ENCODE measurements at regions not wholly inside any gene's neighbourhood (a gene's known extent, or its start where the extent isn't known, plus 50 kb on each side); places are given as distances from the start of the nearest gene placed in this dataset.

- ChIA-PET POLR2A (no interaction called here), CTCF (no interaction called here), SMC1A (ENCODE audit: uncharacterized antibody, unreplicated experiment) (no interaction called here), RAD21 (ENCODE audit: unreplicated experiment) (no interaction called here)
- intact Hi-C loops (cut with micrococcal nuclease; ENCODE audit: unreplicated experiment) = no loop called here
- Histone ChIP-seq H3K4me1 (ENCODE audit: control insufficient read depth, insufficient read depth, low read length) (peaks cover 12% of the 10 kb centered on the region), H3K9ac (ENCODE audit: control insufficient read depth, insufficient read depth, low read length) (no peak overlapping the region; the same call in 1 of the 2 replicates), H4K20me1 (ENCODE audit: control insufficient read depth, insufficient read depth) (no peaks in the 10 kb centered on the region), H3K4me3 (no peak overlapping the region), H3K4me2 (ENCODE audit: control insufficient read depth, insufficient read depth) (0 out of 2 replicates have a peak overlapping the region, but pooled peaks have one; percentile 33), H3K79me2 (ENCODE audit: control insufficient read depth, insufficient read depth, low read length) (no peaks in the 10 kb centered on the region), H3K36me3 (ENCODE audit: control insufficient read depth in 2 of 2, insufficient read depth in 2 of 2, low read length in 1 of 2) (no peaks in the 10 kb centered on the region), H3K27me3 (replicated peaks in 1 of 2; ENCODE audit: control insufficient read depth in 2 of 2, insufficient read depth in 2 of 2, low read length in 1 of 2) (no peaks in the 10 kb centered on the region), H2AFZ (ENCODE audit: control insufficient read depth, low read depth, low read length) (peak overlapping the region; percentile 12; the same call in 1 of the 2 replicates), H3K9me3 (replicated peaks; ENCODE audit: control insufficient read depth, insufficient read depth, low read length) (no peaks in the 10 kb centered on the region), H3K27ac (ENCODE audit: control insufficient read depth, insufficient read depth) (no peak overlapping the region)
- in situ Hi-C loops (cut with MboI) = no loop called here
- no peak for TF ChIP-seq CREM (IDR thresholded peaks at IDR 0.05; ENCODE audit: low read depth)
- TF ChIP-seq RCOR1 (conservative IDR thresholded peaks at IDR 0.05; ENCODE audit: low read depth, low read length) = no peak
- no peak for TF ChIP-seq MYB (IDR thresholded peaks at IDR 0.05; ENCODE audit: borderline replicate concordance, low read depth, low read length)
- TF ChIP-seq REST (IDR thresholded peaks at IDR 0.05; ENCODE audit: low read depth, low read length) = no peak
- TF ChIP-seq KLF5 (IDR thresholded peaks at IDR 0.05; ENCODE audit: partially characterized antibody) = no peak
- no peak for TF ChIP-seq BMI1 (IDR thresholded peaks at IDR 0.05; ENCODE audit: borderline replicate concordance)
- no peak for TF ChIP-seq CBX5 (IDR thresholded peaks at IDR 0.05; ENCODE audit: low read depth)
- no peak for TF ChIP-seq PAX8 (IDR thresholded peaks at IDR 0.05)
- no peak for TF ChIP-seq SPI1 (IDR thresholded peaks at IDR 0.05; ENCODE audit: borderline replicate concordance, insufficient read depth, low read depth, low read length)
- FAIRE-seq = no peak
- ATAC-seq = peak; percentile 23
- WGBS (ENCODE audit: insufficient coverage, insufficient replicate concordance, low lambda C conversion rate, missing lambda C conversion rate) = 28% methylated on average over 9 of the region's 9 CpGs
- DNase-seq (ENCODE audit: low read depth, low spot score) = no peak
- BruUV-seq (replicated peaks) = no TSS peak
Observed at GRCh38 chr1:866095-866494, 57.6 kb upstream of the SAMD11 start.
